Activated CD8-positive, alpha-beta T cell treated with anti-CD3 and anti-CD28 coated beads, Interleukin-2, amount 10 ng/mL, durations not matched to agents 7 days and 5 days (primary cell): ENCODE measurements at regions not wholly inside any gene's neighbourhood (a gene's known extent, or its start where the extent isn't known, plus 50 kb on each side); places are given as distances from the start of the nearest gene placed in this dataset.
"Not testable (repeated sequence)": the region's sequence is repeated elsewhere in the genome, so short reads cannot be mapped to it uniquely, and the experiment has no call there.

Experiments
- ATAC-seq: fragments of 150-1000 bp; cut with Tn5 transposase; one replicate; pipeline ENCODE4 v1.10.0; 2021; ENCODE audit warnings: moderate library complexity
- CTCF ChIA-PET: fragments of 350-600 bp; sonication (Branson Sonifier 250); formaldehyde crosslinking; loops from one replicate; lab custom pipeline; 2021; ENCODE audit warnings: antibody characterized with exemption; lab: Charles Lee
- POLR2A ChIA-PET: fragments of 350-600 bp; sonication (Branson Sonifier 250); formaldehyde crosslinking; loops from one replicate; lab custom pipeline; 2021; ENCODE audit warnings: antibody characterized with exemption; lab: Charles Lee
- DNase-seq: peaks from one replicate; pipeline ENCODE4 v3.0.0-alpha.2; 2020
- H3K27ac Mint-ChIP-seq: one replicate; pipeline ENCODE4 v1.8.0; 2021; ENCODE audit warnings: mild to moderate bottlenecking, mixed read lengths
- H3K27me3 Mint-ChIP-seq: one replicate; pipeline ENCODE4 v1.8.0; 2021; ENCODE audit warnings: low read depth, mixed read lengths
- H3K36me3 Mint-ChIP-seq: one replicate; pipeline ENCODE4 v1.8.0; 2021; ENCODE audit warnings: low read depth, mixed read lengths
- H3K4me1 Mint-ChIP-seq: one replicate; pipeline ENCODE4 v1.8.0; 2021; ENCODE audit warnings: low read depth, mixed read lengths
- H3K4me3 Mint-ChIP-seq: one replicate; pipeline ENCODE4 v1.8.0; 2021; ENCODE audit warnings: mild to moderate bottlenecking, mixed read lengths
- H3K9me3 Mint-ChIP-seq: one replicate; pipeline ENCODE4 v1.8.0; 2022; ENCODE audit warnings: mixed read lengths; ENCODE audit not compliant: insufficient read depth

DNA sequence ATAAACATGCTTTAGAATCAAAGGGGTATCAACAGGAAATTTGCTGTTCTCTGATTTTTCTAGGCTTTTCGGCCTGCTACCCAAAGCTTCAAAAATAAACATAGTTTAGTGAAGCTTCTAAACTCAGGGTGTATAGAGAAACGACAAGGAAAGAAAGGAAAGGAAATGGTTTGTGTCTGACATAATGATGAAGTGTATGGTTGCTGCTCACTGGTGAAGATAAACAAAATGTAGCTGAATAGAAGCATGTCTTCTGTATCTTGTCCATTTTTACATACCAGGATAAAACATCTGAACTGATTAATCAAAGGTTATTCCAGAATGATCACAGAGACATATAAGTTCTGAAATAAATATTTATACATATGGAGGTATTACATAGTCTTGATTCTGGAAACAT, 1324.6 kb upstream of the NRXN1 start:
- ATAC-seq (no peak), DNase-seq (no peak)
- POLR2A ChIA-PET = no interaction called here

DNA sequence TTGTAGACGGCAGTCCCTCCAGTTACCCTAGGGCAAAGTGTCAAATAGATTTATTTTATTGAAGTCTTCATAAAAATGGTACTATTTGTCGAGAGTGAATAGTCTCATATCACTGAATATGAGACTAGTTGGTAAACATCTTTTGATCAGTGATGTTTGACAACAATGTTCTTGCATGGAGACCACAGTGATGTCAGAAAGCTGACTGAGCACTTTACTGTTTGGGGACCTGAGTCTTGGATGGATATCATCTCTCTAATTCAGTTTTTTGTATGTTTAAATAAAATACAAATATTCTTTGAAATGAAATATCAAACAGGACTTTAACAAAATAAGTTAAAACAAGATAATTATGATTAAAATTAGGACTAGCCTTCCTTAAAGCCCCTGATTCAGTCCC, 1315.4 kb upstream of the NRXN1 start:
- H3K4me1 Mint-ChIP-seq = no peaks in the 10 kb centered on the region
- no peaks in the 10 kb centered on the region for H3K36me3 Mint-ChIP-seq
- CTCF ChIA-PET = no interaction called here
- no peak overlapping the region for H3K27ac Mint-ChIP-seq
- H3K9me3 Mint-ChIP-seq = peaks cover 4% of the 10 kb centered on the region
- no peaks in the 10 kb centered on the region for H3K27me3 Mint-ChIP-seq
- no peak for DNase-seq
- POLR2A ChIA-PET = no interaction called here
- no peak overlapping the region for H3K4me3 Mint-ChIP-seq
- ATAC-seq = no peak

More for the DNA sequence above, 1324.6 kb upstream of the NRXN1 start:
- CTCF ChIA-PET = no interaction called here
- H3K36me3 Mint-ChIP-seq = no peaks in the 10 kb centered on the region
- no peaks in the 10 kb centered on the region for H3K27me3 Mint-ChIP-seq
- no peak overlapping the region for H3K4me3 Mint-ChIP-seq
- H3K9me3 Mint-ChIP-seq = peaks cover 8% of the 10 kb centered on the region
- no peak overlapping the region for H3K27ac Mint-ChIP-seq
- no peaks in the 10 kb centered on the region for H3K4me1 Mint-ChIP-seq

DNA sequence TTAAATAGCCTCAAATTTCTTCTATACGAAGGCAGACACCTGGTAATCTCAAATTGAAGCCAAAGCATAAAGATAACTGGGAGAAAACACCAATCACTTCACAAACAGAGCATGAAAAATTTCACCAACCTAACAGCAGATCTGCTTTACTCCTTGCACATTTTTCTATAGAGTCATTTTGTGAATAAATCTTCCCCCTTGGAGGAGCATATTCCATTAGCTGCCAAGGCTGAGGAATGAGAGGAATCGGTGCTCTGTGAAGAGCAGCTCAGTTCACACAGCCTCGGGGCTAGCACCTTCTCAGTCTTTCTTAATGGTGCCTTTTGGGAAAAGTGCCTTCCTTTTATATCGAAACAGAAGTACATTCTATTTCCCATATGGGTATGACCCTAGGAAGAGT, 1313.7 kb upstream of the NRXN1 start:
- H3K27me3 Mint-ChIP-seq = no peaks in the 10 kb centered on the region
- H3K4me3 Mint-ChIP-seq = no peak overlapping the region
- H3K9me3 Mint-ChIP-seq = peaks cover 8% of the 10 kb centered on the region
- no peaks in the 10 kb centered on the region for H3K36me3 Mint-ChIP-seq
- H3K4me1 Mint-ChIP-seq = no peaks in the 10 kb centered on the region
- no peak overlapping the region for H3K27ac Mint-ChIP-seq
- ChIA-PET CTCF (no interaction called here), POLR2A (no interaction called here)
- ATAC-seq = no peak
- no peak for DNase-seq

DNA sequence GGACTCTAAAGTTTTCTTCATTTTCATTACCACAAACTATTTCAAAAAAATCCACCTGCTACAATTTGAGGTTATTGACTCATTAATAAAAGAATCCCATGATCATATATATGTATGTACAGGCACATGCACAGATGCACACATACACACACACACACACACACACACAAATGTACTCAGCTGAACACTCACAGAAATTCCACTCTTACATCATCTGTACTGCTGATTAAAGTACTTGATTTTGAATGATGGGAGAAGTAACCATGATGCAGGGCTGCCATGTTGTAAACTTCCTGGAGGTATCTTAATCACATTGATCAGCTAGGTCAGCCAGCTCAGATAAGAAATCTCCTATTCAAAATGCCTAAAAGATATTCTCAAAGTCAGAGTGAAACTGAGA, 1313.2 kb upstream of the NRXN1 start:
- peaks cover 8% of the 10 kb centered on the region for H3K9me3 Mint-ChIP-seq
- H3K4me1 Mint-ChIP-seq = no peaks in the 10 kb centered on the region
- H3K4me3 Mint-ChIP-seq = no peak overlapping the region
- H3K27ac Mint-ChIP-seq = no peak overlapping the region
- no peaks in the 10 kb centered on the region for H3K36me3 Mint-ChIP-seq
- ChIA-PET POLR2A (no interaction called here), CTCF (no interaction called here)
- ATAC-seq (no peak), DNase-seq (no peak)
- no peaks in the 10 kb centered on the region for H3K27me3 Mint-ChIP-seq

DNA sequence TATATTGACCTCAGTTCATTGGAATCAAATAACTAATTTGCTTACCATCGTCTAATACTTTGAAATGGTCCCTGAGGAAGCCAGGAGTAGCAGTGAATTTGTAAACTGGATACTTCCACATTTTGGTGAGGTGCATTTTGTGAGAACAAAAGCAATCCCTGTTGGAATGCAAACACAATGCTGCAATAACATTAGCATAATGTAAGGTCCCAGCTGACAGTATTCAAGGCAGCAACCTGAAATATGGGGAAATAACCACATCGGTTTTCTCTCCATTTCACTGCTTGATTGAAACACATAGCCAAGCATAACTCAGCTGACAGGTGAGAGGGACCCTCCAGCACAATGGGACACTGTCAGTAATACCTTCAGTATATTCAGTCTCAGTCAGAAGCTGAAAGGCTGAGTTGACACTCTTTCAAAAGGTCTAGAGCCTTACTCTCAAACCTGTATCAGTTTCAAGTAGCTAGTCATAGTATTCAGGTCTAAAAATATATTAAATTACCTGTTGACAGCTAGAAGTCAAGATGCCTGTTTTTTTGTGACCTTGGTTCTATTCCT, 1311.9 kb upstream of the NRXN1 start:
- DNase-seq (no peak), ATAC-seq (no peak)
- no peak overlapping the region for H3K4me3 Mint-ChIP-seq
- POLR2A ChIA-PET = no interaction called here
- H3K9me3 Mint-ChIP-seq = peaks cover 8% of the 10 kb centered on the region
- H3K4me1 Mint-ChIP-seq = no peaks in the 10 kb centered on the region
- no peaks in the 10 kb centered on the region for H3K36me3 Mint-ChIP-seq
- H3K27ac Mint-ChIP-seq = no peak overlapping the region
- CTCF ChIA-PET = no interaction called here
- H3K27me3 Mint-ChIP-seq = no peaks in the 10 kb centered on the region

DNA sequence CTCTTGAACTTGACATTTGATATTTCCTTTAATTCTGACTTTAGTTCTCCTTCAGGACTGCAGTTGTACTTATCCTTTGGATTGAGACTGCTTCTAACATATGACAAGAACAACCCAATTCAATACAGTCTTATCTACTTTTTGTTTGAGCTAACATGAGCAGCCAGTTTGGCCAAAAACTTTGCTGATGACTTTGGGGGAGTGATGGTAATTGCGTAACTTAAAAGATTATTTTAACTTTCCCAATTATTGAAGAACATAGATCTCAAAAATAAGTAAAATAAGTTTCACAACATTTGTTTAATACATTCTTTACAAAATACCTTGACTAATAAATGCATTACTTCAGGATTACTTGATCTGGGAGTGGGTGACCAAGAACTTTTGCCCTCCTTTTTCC, 1311.1 kb upstream of the NRXN1 start:
- Mint-ChIP-seq H3K27ac (no peak overlapping the region), H3K9me3 (peaks cover 13% of the 10 kb centered on the region), H3K27me3 (no peaks in the 10 kb centered on the region), H3K4me1 (no peaks in the 10 kb centered on the region), H3K36me3 (no peaks in the 10 kb centered on the region), H3K4me3 (no peak overlapping the region)
- POLR2A ChIA-PET = no interaction called here
- DNase-seq = no peak
- CTCF ChIA-PET = no interaction called here
- ATAC-seq = no peak

DNA sequence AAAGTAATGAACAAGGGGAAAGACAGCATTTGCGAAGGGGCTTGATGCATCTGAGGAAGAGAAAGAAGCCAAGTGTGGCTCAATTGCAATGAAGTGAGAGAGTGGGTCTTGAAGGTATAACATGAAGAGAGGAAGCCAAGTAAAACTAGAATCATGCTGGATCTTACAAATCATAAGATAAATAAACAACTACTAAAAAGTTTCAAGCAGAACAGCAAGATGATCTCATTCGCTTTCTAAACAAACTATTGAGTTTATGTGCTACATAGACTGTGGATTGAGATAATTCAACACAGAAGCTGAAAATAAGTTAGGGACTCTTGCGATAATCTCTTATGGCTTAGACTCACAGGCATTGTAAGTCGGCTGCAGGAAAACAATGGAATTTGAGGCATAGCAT, 1310.5 kb upstream of the NRXN1 start:
- no peaks in the 10 kb centered on the region for H3K27me3 Mint-ChIP-seq
- no peaks in the 10 kb centered on the region for H3K4me1 Mint-ChIP-seq
- ChIA-PET CTCF (no interaction called here), POLR2A (no interaction called here)
- H3K9me3 Mint-ChIP-seq = peaks cover 9% of the 10 kb centered on the region
- no peak overlapping the region for H3K27ac Mint-ChIP-seq
- no peaks in the 10 kb centered on the region for H3K36me3 Mint-ChIP-seq
- ATAC-seq (no peak), DNase-seq (no peak)
- H3K4me3 Mint-ChIP-seq = no peak overlapping the region

DNA sequence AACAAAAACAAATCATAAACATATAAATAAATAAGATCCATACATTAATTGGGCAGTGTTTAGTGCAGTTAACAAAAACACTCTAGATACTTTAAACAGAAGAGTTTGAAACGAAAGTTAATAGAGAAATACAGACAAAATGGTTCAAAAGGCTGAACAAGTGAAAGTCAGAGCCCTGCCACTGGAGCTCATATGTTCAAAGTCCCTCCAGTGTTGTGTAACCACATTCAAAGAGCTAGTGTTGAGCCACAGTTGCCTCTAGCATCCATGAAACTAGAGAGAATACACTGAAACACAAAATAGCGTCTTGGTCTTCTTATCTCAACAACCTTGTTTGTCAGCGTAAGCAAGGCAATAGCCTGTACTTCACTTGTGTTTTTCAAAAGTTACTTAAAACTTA, 1309.8 kb upstream of the NRXN1 start:
- ChIA-PET CTCF (no interaction called here), POLR2A (no interaction called here)
- no peaks in the 10 kb centered on the region for H3K36me3 Mint-ChIP-seq
- peaks cover 9% of the 10 kb centered on the region for H3K9me3 Mint-ChIP-seq
- no peaks in the 10 kb centered on the region for H3K27me3 Mint-ChIP-seq
- ATAC-seq = no peak
- no peak for DNase-seq
- no peak overlapping the region for H3K4me3 Mint-ChIP-seq
- no peak overlapping the region for H3K27ac Mint-ChIP-seq
- no peaks in the 10 kb centered on the region for H3K4me1 Mint-ChIP-seq

DNA sequence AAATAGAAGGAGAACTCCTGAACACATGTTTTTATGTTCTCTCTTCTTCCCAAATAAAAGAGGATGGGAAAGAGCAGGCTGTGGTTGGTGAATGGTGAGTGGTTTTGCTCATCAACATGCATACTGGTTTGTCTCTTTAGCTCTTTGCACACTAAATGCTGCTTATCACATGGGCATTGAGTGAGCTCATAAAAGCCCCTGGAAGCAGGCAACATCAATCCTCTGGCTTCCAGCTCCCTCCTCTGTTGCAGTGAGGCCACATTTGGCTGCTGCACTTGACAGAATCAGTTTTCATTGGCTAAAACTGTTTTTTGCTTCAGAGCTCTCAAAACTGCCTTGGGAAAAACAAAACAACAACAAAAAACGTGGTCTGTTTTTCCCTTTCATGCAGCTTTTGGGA, 1308.2 kb upstream of the NRXN1 start:
- Mint-ChIP-seq H3K4me1 (no peaks in the 10 kb centered on the region), H3K27me3 (no peaks in the 10 kb centered on the region), H3K4me3 (no peak overlapping the region), H3K27ac (no peak overlapping the region), H3K36me3 (no peaks in the 10 kb centered on the region), H3K9me3 (peaks cover 9% of the 10 kb centered on the region)
- ATAC-seq = no peak
- POLR2A ChIA-PET = no interaction called here
- CTCF ChIA-PET = no interaction called here
- DNase-seq = no peak

DNA sequence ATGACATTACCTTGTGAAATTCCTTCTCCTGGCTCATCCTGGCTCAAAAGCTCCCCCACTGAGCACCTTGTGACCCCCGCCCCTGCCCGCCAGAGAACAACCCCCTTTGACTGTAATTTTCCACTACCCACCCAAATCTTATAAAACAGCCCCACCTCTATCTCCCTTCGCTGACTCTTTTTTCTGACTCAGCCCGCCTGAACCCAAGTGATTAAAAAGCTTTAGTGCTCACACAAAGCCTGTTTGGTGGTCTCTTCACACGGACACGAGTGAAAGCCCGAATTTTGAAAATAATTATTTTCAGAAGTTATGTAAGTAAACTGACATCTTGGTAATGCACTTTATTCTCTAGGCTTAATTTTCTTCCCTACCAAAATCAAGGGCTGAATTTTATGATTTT, 1305.9 kb upstream of the NRXN1 start:
- DNase-seq, H3K4me3 Mint-ChIP-seq, H3K4me1 Mint-ChIP-seq, ATAC-seq, H3K27me3 Mint-ChIP-seq, H3K27ac Mint-ChIP-seq, H3K36me3 Mint-ChIP-seq, H3K9me3 Mint-ChIP-seq, POLR2A ChIA-PET, CTCF ChIA-PET: not testable (repeated sequence)

DNA sequence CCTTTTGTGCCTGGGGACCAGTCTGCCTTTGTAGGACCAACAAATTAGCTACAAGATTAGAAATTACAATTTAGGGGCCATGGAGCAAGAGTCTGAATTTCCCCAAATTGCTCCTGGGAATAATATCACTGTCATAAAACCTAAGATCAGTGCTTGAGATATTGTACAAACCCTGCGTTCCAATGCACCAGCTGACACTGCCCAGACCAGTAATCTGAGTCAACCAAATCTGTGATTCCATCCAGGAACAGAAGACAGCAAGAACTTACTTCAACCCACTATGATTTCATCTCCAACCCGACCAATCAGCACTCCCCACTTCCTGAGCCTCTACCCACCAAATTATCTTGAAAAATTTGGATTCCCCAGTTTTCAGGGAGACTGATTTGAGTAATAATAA, 1305.0 kb upstream of the NRXN1 start:
- no peaks in the 10 kb centered on the region for H3K36me3 Mint-ChIP-seq
- POLR2A ChIA-PET = no interaction called here
- H3K4me3 Mint-ChIP-seq = no peak overlapping the region
- H3K27ac Mint-ChIP-seq = no peak overlapping the region
- H3K9me3 Mint-ChIP-seq = peaks cover 13% of the 10 kb centered on the region
- H3K4me1 Mint-ChIP-seq = no peaks in the 10 kb centered on the region
- DNase-seq = no peak
- CTCF ChIA-PET = no interaction called here
- H3K27me3 Mint-ChIP-seq = no peaks in the 10 kb centered on the region
- no peak for ATAC-seq

DNA sequence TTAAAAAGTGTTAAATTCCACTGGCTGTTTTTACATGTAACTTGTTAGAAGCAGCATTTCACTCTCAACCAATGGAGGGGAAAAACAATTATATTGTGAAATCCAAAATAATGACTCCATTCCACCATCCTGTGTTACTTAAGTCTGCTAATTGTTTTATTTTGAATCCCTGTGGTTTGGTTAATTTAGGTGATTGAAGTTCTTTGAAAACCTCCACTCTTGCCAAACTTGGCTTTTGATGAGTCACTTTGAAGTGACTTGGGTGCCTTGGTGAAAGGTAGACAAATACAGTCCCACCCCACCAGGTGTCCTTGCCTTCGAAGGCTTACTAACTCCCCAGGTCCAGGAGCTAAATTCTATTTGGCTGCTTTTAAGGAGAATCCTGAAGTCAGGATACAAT, 1303.8 kb upstream of the NRXN1 start:
- peaks cover 14% of the 10 kb centered on the region for H3K9me3 Mint-ChIP-seq
- H3K36me3 Mint-ChIP-seq = no peaks in the 10 kb centered on the region
- no peaks in the 10 kb centered on the region for H3K27me3 Mint-ChIP-seq
- DNase-seq = no peak
- no peaks in the 10 kb centered on the region for H3K4me1 Mint-ChIP-seq
- POLR2A ChIA-PET = no interaction called here
- no peak overlapping the region for H3K27ac Mint-ChIP-seq
- ATAC-seq = no peak
- no peak overlapping the region for H3K4me3 Mint-ChIP-seq
- CTCF ChIA-PET = no interaction called here

DNA sequence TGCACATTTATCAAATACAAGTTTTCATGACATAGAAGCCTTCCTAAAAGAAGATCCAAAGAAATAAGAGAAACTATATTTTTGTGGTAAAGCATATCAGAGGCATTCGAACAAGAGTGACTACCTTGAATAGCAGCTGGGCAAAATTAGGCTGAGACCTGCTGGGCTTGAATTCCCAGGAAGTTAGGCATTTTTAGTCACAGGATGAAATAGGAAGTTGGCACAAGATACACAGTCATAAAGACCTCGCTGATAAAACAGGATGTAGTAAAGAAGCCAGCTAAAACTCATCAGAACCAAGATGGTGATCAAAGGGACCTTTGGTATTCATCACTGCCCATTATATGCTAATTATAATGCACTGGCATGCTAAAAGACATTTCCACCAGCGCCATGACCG, 1302.3 kb upstream of the NRXN1 start:
- Mint-ChIP-seq H3K27ac (no peak overlapping the region), H3K36me3 (no peaks in the 10 kb centered on the region), H3K4me1 (no peaks in the 10 kb centered on the region), H3K27me3 (no peaks in the 10 kb centered on the region), H3K4me3 (no peak overlapping the region), H3K9me3 (peaks cover 14% of the 10 kb centered on the region)
- CTCF ChIA-PET = no interaction called here
- no peak for DNase-seq
- POLR2A ChIA-PET = no interaction called here
- no peak for ATAC-seq
